Posterior cingulate gyrus (tissue), 11 donors: ENCODE measurements at regions not wholly inside any gene's neighbourhood (a gene's known extent, or its start where the extent isn't known, plus 50 kb on each side); places are given as distances from the start of the nearest gene placed in this dataset.
A peak's percentile ranks its signal among the peaks of the same experiment; 100 is the strongest.

Experiments
- DNase-seq, 10 donors: peaks; one replicate each; pipeline versions ENCODE4 v3.0.0 to v3.0.0-alpha.2; 2020 to 2021; ENCODE audit warnings: mixed read lengths in 3 of 10
- intact Hi-C: fragments of 100-400 bp; cut with DNase I; formaldehyde crosslinking; loops from one replicate; pipeline ENCODE4 v1.15.1; 2023

- DNase-seq = no peak
- intact Hi-C loops = no loop called here
Measured at GRCh38 chr4:119937746-119938145, 128.9 kb downstream of the MAD2L1 start.

- intact Hi-C loops = no loop called here
- DNase-seq = no peak
Measured at GRCh38 chr4:119933606-119934005, 133.0 kb downstream of the MAD2L1 start.

- intact Hi-C loops = no loop called here
Measured at GRCh38 chr4:119932277-119932676, 134.4 kb downstream of the MAD2L1 start.

GRCh38 chr4:119930546-119930945 lies 136.1 kb downstream of the MAD2L1 start:
- intact Hi-C loops = no loop called here
- no peak for DNase-seq

More at GRCh38 chr4:119932277-119932676, 134.4 kb downstream of the MAD2L1 start:
- DNase-seq = no peak

GRCh38 chr4:119921830-119922229 lies 144.8 kb downstream of the MAD2L1 start:
- no peak for DNase-seq

GRCh38 chr4:119906277-119906676 lies 160.4 kb downstream of the MAD2L1 start:
- no peak for DNase-seq
- intact Hi-C loops = no loop called here

More at GRCh38 chr4:119921830-119922229, 144.8 kb downstream of the MAD2L1 start:
- intact Hi-C loops = no loop called here

GRCh38 chr4:119898211-119898610 lies 168.4 kb downstream of the MAD2L1 start:
- intact Hi-C loops = no loop called here
- DNase-seq = no peak

GRCh38 chr4:119897260-119897659 lies 169.4 kb downstream of the MAD2L1 start:
- no peak for DNase-seq
- intact Hi-C loops = no loop called here

GRCh38 chr4:119894650-119895208 lies 171.9 kb downstream of the MAD2L1 start:
- intact Hi-C loops = no loop called here
- DNase-seq = no peak

GRCh38 chr4:119873794-119874325 lies 192.8 kb downstream of the MAD2L1 start:
- intact Hi-C loops = no loop called here
- DNase-seq = no peak

- intact Hi-C loops = no loop called here
- DNase-seq = no peak
Measured at GRCh38 chr4:119873132-119873531, 193.5 kb downstream of the MAD2L1 start.

GRCh38 chr4:119872371-119873016 lies 194.2 kb downstream of the MAD2L1 start:
- no peak for DNase-seq

GRCh38 chr4:119870856-119871255 lies 195.8 kb downstream of the MAD2L1 start:
- DNase-seq = no peak
- intact Hi-C loops = no loop called here

More at GRCh38 chr4:119872371-119873016, 194.2 kb downstream of the MAD2L1 start:
- intact Hi-C loops = no loop called here

- intact Hi-C loops = no loop called here
- no peak for DNase-seq
Measured at GRCh38 chr4:119865789-119866188, 200.9 kb downstream of the MAD2L1 start.

- no peak for DNase-seq
- intact Hi-C loops = no loop called here
Measured at GRCh38 chr4:119865389-119865788, 201.3 kb downstream of the MAD2L1 start.

GRCh38 chr4:119861731-119862130 lies 204.9 kb downstream of the MAD2L1 start:
- DNase-seq = peak in 1 of 10 donors; percentile 38
- intact Hi-C loops = no loop called here

GRCh38 chr4:119858176-119858575 lies 208.5 kb downstream of the MAD2L1 start:
- intact Hi-C loops = no loop called here
- DNase-seq = no peak

- DNase-seq = no peak
- intact Hi-C loops = no loop called here
Measured at GRCh38 chr4:119854364-119854763, 212.3 kb downstream of the MAD2L1 start.

GRCh38 chr4:119851649-119852048 lies 215.0 kb downstream of the MAD2L1 start:
- DNase-seq = no peak
- intact Hi-C loops = no loop called here

- DNase-seq = no peak
- intact Hi-C loops = no loop called here
Measured at GRCh38 chr4:119841361-119841760, 212.8 kb upstream of the PDE5A start.

- intact Hi-C loops = no loop called here
Measured at GRCh38 chr4:119835613-119835910, 207.0 kb upstream of the PDE5A start.

GRCh38 chr4:119834906-119835612 lies 206.5 kb upstream of the PDE5A start:
- DNase-seq = no peak
- intact Hi-C loops = no loop called here

More at GRCh38 chr4:119835613-119835910, 207.0 kb upstream of the PDE5A start:
- DNase-seq = no peak
